IPS DF 4.7 (cell line): ENCODE measurements at regions not wholly inside any gene's neighbourhood (a gene's known extent, or its start where the extent isn't known, plus 50 kb on each side); places are given as distances from the start of the nearest gene placed in this dataset.
"Not testable (repeated sequence)": the region's sequence is repeated elsewhere in the genome, so short reads cannot be mapped to it uniquely, and the experiment has no call there.

Source experiments
- DNase-seq: peaks from one replicate; pipeline ENCODE4 v3.0.0-alpha.2; 2013; ENCODE audit warnings: low spot score; ENCODE audit errors: extremely low read depth

GRCh38 chr16:87194172-87194571 is 123.0 kb downstream of the C16orf95 start:
- DNase-seq: no peak

GRCh38 chr16:87195161-87195560 is 122.0 kb downstream of the C16orf95 start:
- DNase-seq: no peak

GRCh38 chr16:87196231-87196630 is 121.0 kb downstream of the C16orf95 start:
- no peak for DNase-seq

GRCh38 chr16:87196661-87197060 is 120.5 kb downstream of the C16orf95 start:
- no peak for DNase-seq

- DNase-seq: no peak
These were observed 118.8 kb downstream of the C16orf95 start for GRCh38 chr16:87198328-87198832.

GRCh38 chr16:87198881-87199280 is 118.3 kb downstream of the C16orf95 start:
- no peak for DNase-seq

GRCh38 chr16:87199379-87199778 is 117.8 kb downstream of the C16orf95 start:
- no peak for DNase-seq

- DNase-seq: no peak
These were observed 117.3 kb downstream of the C16orf95 start for GRCh38 chr16:87199901-87200300.

GRCh38 chr16:87200637-87201036 is 116.6 kb downstream of the C16orf95 start:
- no peak for DNase-seq

GRCh38 chr16:87201052-87201451 is 116.1 kb downstream of the C16orf95 start:
- no peak for DNase-seq

GRCh38 chr16:87201790-87202189 is 115.4 kb downstream of the C16orf95 start:
- DNase-seq: no peak

GRCh38 chr16:87202346-87202745 is 114.8 kb downstream of the C16orf95 start:
- DNase-seq: no peak

GRCh38 chr16:87203060-87203656 is 114.0 kb downstream of the C16orf95 start:
- peak; percentile 66 for DNase-seq

- DNase-seq: no peak
These were observed 110.3 kb downstream of the C16orf95 start for GRCh38 chr16:87206646-87207451.

- DNase-seq: no peak
These were observed 109.7 kb downstream of the C16orf95 start for GRCh38 chr16:87207509-87207908.

- no peak for DNase-seq
These were observed 109.2 kb downstream of the C16orf95 start for GRCh38 chr16:87207965-87208364.

GRCh38 chr16:87208968-87209367 is 108.2 kb downstream of the C16orf95 start:
- not testable (repeated sequence) for DNase-seq

GRCh38 chr16:87209808-87210512 is 107.2 kb downstream of the C16orf95 start:
- DNase-seq: no peak

- no peak for DNase-seq
These were observed 106.3 kb downstream of the C16orf95 start for GRCh38 chr16:87210894-87211293.

GRCh38 chr16:87212026-87212425 is 105.2 kb downstream of the C16orf95 start:
- DNase-seq: no peak

GRCh38 chr16:87213536-87213935 is 103.7 kb downstream of the C16orf95 start:
- DNase-seq: no peak
